ENCODE measurements at regions not wholly inside any gene's neighbourhood (a gene's known extent, or its start where the extent isn't known, plus 50 kb on each side); places are given as distances from the start of the nearest gene placed in this dataset.

GRCh38 chr2:74751981-74752851, 81.7 kb upstream of the HK2 start:
- TF ChIP-seq, protein P1, sequence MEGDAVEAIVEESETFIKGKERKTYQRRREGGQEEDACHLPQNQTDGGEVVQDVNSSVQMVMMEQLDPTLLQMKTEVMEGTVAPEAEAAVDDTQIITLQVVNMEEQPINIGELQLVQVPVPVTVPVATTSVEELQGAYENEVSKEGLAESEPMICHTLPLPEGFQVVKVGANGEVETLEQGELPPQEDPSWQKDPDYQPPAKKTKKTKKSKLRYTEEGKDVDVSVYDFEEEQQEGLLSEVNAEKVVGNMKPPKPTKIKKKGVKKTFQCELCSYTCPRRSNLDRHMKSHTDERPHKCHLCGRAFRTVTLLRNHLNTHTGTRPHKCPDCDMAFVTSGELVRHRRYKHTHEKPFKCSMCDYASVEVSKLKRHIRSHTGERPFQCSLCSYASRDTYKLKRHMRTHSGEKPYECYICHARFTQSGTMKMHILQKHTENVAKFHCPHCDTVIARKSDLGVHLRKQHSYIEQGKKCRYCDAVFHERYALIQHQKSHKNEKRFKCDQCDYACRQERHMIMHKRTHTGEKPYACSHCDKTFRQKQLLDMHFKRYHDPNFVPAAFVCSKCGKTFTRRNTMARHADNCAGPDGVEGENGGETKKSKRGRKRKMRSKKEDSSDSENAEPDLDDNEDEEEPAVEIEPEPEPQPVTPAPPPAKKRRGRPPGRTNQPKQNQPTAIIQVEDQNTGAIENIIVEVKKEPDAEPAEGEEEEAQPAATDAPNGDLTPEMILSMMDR (IDR thresholded peaks at IDR 0.05) = no peak
- TF ChIP-seq POLR2A (IDR thresholded peaks at IDR 0.05) = no peak
